Upper lobe of left lung (tissue), 6 donors: ENCODE measurements at regions not wholly inside any gene's neighbourhood (a gene's known extent, or its start where the extent isn't known, plus 50 kb on each side); places are given as distances from the start of the nearest gene placed in this dataset.
A peak's percentile ranks its signal among the peaks of the same experiment; 100 is the strongest.
"Not testable (repeated sequence)": the region's sequence is repeated elsewhere in the genome, so short reads cannot be mapped to it uniquely, and the experiment has no call there.

Experiments used
- ATAC-seq, 2 donors: fragments of 200-7000 bp; cut with Tn5 transposase; one replicate each; pipeline ENCODE4 v1.9.1; 2022; ENCODE audit warnings: mild to moderate bottlenecking in 2 of 2, moderate library complexity in 2 of 2; ENCODE audit not compliant: low FRiP score in 2 of 2
- DNase-seq, 2 donors: peaks; one replicate each; pipeline ENCODE4 v3.0.0-alpha.2; 2019 to 2020
- H3K27ac ChIP-seq, 4 donors: fragments of 200-600 bp; sonication (generic); one replicate each; pipeline ENCODE4 v1.5.1; 2016 to 2019
- H3K27me3 ChIP-seq, 4 donors: fragments of 200-600 bp; sonication (generic); one replicate each; pipeline ENCODE4 v1.5.1; 2017 to 2019
- H3K36me3 ChIP-seq, 4 donors: fragments of 200-600 bp; sonication (generic); one replicate each; pipeline ENCODE4 v1.5.1; 2016 to 2019
- H3K4me1 ChIP-seq, 4 donors: fragments of 200-600 bp; sonication (generic); one replicate each; pipeline ENCODE4 v1.5.1; 2018 to 2019
- H3K4me3 ChIP-seq, 4 donors: fragments of 200-600 bp; sonication (generic); one replicate each; pipeline ENCODE4 v1.5.1; 2017 to 2019; ENCODE audit warnings: mild to moderate bottlenecking in 2 of 4, moderate library complexity in 1 of 4
- H3K9me3 ChIP-seq, 4 donors: fragments of 200-600 bp; sonication (generic); one replicate each; pipeline ENCODE4 v1.5.1; 2018 to 2019
- CTCF ChIP-seq, 6 experiments: fragments of 450-650 bp in 4 of 6; fragments of 200-600 bp in 2 of 6; sonication (generic) in 2 of 6; IDR thresholded peaks; one replicate each; pipeline ENCODE4 v1.5.1; 2016 to 2019; ENCODE audit warnings: antibody characterized with exemption in 6 of 6
- EP300 ChIP-seq, 4 donors: sonication (generic); formaldehyde crosslinking; IDR thresholded peaks; one replicate each; pipeline ENCODE4 v1.5.1; 2017; ENCODE audit warnings: antibody characterized with exemption in 4 of 4, control low read depth in 2 of 4
- POLR2A ChIP-seq, 4 donors: fragments of 450-650 bp; IDR thresholded peaks; one replicate each; pipeline ENCODE4 v1.5.1; 2016 to 2017; ENCODE audit warnings: antibody characterized with exemption in 4 of 4, mild to moderate bottlenecking in 2 of 4
- POLR2AphosphoS5 ChIP-seq, 2 donors: sonication (generic); formaldehyde crosslinking; IDR thresholded peaks; one replicate each; pipeline ENCODE4 v1.5.1; 2017; ENCODE audit warnings: antibody characterized with exemption in 2 of 2
- WGBS, 2 donors: methylation state at CpG; one replicate each; pipeline ENCODE4 v1.1.5; 2017 to 2018; 5-methylcytosine and 5-hydroxymethylcytosine counted together
- donor health status: DM: no; HTN: no; CAD: no; lungs with moderate emphysema.
- donor health status: DM: no; HTN: yes; CAD: no; lungs with severe emphysema.

GRCh38 chr6:166237617-166238016, 70.0 kb upstream of the TBXT start:
- Histone ChIP-seq H3K27ac (peak overlapping the region in 2 of 4 donors; percentile 63 to 68), H3K4me1 (peaks cover 0 to 15% (median 7%) of the 10 kb centered on the region in 4 donors), H3K36me3 (no peaks in the 10 kb centered on the region), H3K4me3 (no peak overlapping the region), H3K9me3 (no peaks in the 10 kb centered on the region), H3K27me3 (no peaks in the 10 kb centered on the region)
- ATAC-seq (peak in 1 of 2 donors; percentile 28), DNase-seq (no peak)
- TF ChIP-seq EP300 (IDR thresholded peaks at IDR 0.05): no peak
- TF ChIP-seq CTCF (IDR thresholded peaks at IDR 0.05): no peak
- TF ChIP-seq POLR2AphosphoS5 (IDR thresholded peaks at IDR 0.05): no peak
- no peak for TF ChIP-seq POLR2A (IDR thresholded peaks at IDR 0.05)
- WGBS, 2 donors: 45 to 56% methylated on average over 5 of the region's 5 CpGs

GRCh38 chr6:166236596-166236995, 68.9 kb upstream of the TBXT start:
- Histone ChIP-seq H3K27me3 (no peaks in the 10 kb centered on the region), H3K4me1 (peaks cover 0 to 15% (median 7%) of the 10 kb centered on the region in 4 donors), H3K27ac (peak overlapping the region in 2 of 4 donors; percentile 63 to 68), H3K9me3 (no peaks in the 10 kb centered on the region), H3K36me3 (no peaks in the 10 kb centered on the region), H3K4me3 (no peak overlapping the region)
- peak; percentile 37 to 47 for ATAC-seq
- 49 to 71% methylated on average over 13 of the region's 13 CpGs for WGBS, 2 donors
- TF ChIP-seq CTCF (IDR thresholded peaks at IDR 0.05) (no peak), POLR2A (IDR thresholded peaks at IDR 0.05) (peak in 1 of 4 donors; percentile 25), POLR2AphosphoS5 (IDR thresholded peaks at IDR 0.05) (no peak), EP300 (IDR thresholded peaks at IDR 0.05) (no peak)
- peak in 1 of 2 donors; percentile 64 for DNase-seq

- Histone ChIP-seq H3K36me3 (no peaks in the 10 kb centered on the region), H3K9me3 (no peaks in the 10 kb centered on the region), H3K4me3 (no peak overlapping the region), H3K27ac (peak overlapping the region in 1 of 4 donors; percentile 37), H3K27me3 (no peaks in the 10 kb centered on the region), H3K4me1 (peaks cover 0 to 15% (median 7%) of the 10 kb centered on the region in 4 donors)
- TF ChIP-seq EP300 (IDR thresholded peaks at IDR 0.05): no peak
- TF ChIP-seq POLR2A (IDR thresholded peaks at IDR 0.05): no peak
- no peak for TF ChIP-seq CTCF (IDR thresholded peaks at IDR 0.05)
- no peak for TF ChIP-seq POLR2AphosphoS5 (IDR thresholded peaks at IDR 0.05)
- DNase-seq: no peak
- WGBS, 2 donors: 80 to 88% methylated on average over 17 of the region's 17 CpGs
- ATAC-seq: peak in 1 of 2 donors; percentile 25
Measured at GRCh38 chr6:166235666-166236292, 68.1 kb upstream of the TBXT start.

- not testable (repeated sequence) for H3K9me3 ChIP-seq, H3K36me3 ChIP-seq, H3K27me3 ChIP-seq, H3K27ac ChIP-seq, H3K4me3 ChIP-seq, ATAC-seq, DNase-seq, H3K4me1 ChIP-seq
- WGBS, 2 donors: 92 to 93% methylated on average over 2 of the region's 2 CpGs
Measured at GRCh38 chr6:166231181-166231580, 63.5 kb upstream of the TBXT start.

GRCh38 chr6:166228839-166229528, 61.3 kb upstream of the TBXT start:
- H3K9me3 ChIP-seq: no peaks in the 10 kb centered on the region
- DNase-seq (no peak), ATAC-seq (no peak)
- H3K27ac ChIP-seq: no peak overlapping the region
- H3K4me1 ChIP-seq: no peaks in the 10 kb centered on the region
- no peak overlapping the region for H3K4me3 ChIP-seq
- TF ChIP-seq CTCF (IDR thresholded peaks at IDR 0.05) (no peak), POLR2AphosphoS5 (IDR thresholded peaks at IDR 0.05) (no peak), EP300 (IDR thresholded peaks at IDR 0.05) (no peak), POLR2A (IDR thresholded peaks at IDR 0.05) (no peak)
- no peaks in the 10 kb centered on the region for H3K36me3 ChIP-seq
- WGBS, 2 donors: 44 to 47% methylated on average over 13 to 16 of the region's 16 CpGs
- H3K27me3 ChIP-seq: no peaks in the 10 kb centered on the region
